Endothelial cell (in vitro differentiated cells): ENCODE measurements at regions not wholly inside any gene's neighbourhood (a gene's known extent, or its start where the extent isn't known, plus 50 kb on each side); places are given as distances from the start of the nearest gene placed in this dataset.

Experiments used
- DNase-seq: peaks from one replicate; pipeline ENCODE4 v3.0.0; 2021; ENCODE audit warnings: low spot score
- H3K27ac Mint-ChIP-seq: one replicate; pipeline ENCODE4 v1.8.0; 2021; ENCODE audit warnings: mixed read lengths, inconsistent platforms; ENCODE audit not compliant: unreplicated experiment
- H3K27me3 Mint-ChIP-seq: one replicate; pipeline ENCODE4 v1.8.0; 2021; ENCODE audit warnings: mild to moderate bottlenecking, moderate library complexity, mixed read lengths, inconsistent platforms; ENCODE audit not compliant: unreplicated experiment
- H3K36me3 Mint-ChIP-seq: one replicate; pipeline ENCODE4 v1.8.0; 2021; ENCODE audit warnings: mild to moderate bottlenecking, low read depth, mixed read lengths, inconsistent platforms; ENCODE audit not compliant: unreplicated experiment
- H3K4me1 Mint-ChIP-seq: one replicate; pipeline ENCODE4 v1.8.0; 2021; ENCODE audit warnings: mild to moderate bottlenecking, mixed read lengths, inconsistent platforms; ENCODE audit not compliant: unreplicated experiment
- H3K4me3 Mint-ChIP-seq: one replicate; pipeline ENCODE4 v1.8.0; 2021; ENCODE audit warnings: mild to moderate bottlenecking, mixed read lengths, inconsistent platforms; ENCODE audit not compliant: unreplicated experiment
- H3K9me3 Mint-ChIP-seq: one replicate; pipeline ENCODE4 v1.8.0; 2021; ENCODE audit warnings: mixed read lengths, inconsistent platforms; ENCODE audit not compliant: unreplicated experiment
- CTCF ChIP-seq: fragments of 200-600 bp; sonication (generic); IDR thresholded peaks from one replicate; pipeline ENCODE4 v1.5.0; 2021; ENCODE audit warnings: antibody characterized with exemption; ENCODE audit not compliant: unreplicated experiment

- no peak for TF ChIP-seq CTCF
- peaks cover 4% of the 10 kb centered on the region for H3K4me1 Mint-ChIP-seq
- no peak overlapping the region for H3K27ac Mint-ChIP-seq
- H3K27me3 Mint-ChIP-seq, result no peaks in the 10 kb centered on the region
- no peak overlapping the region for H3K4me3 Mint-ChIP-seq
- no peak for DNase-seq
- no peaks in the 10 kb centered on the region for H3K36me3 Mint-ChIP-seq
- no peaks in the 10 kb centered on the region for H3K9me3 Mint-ChIP-seq
Observed at GRCh38 chr4:25538430-25538829, 117.2 kb upstream of the SLC34A2 start.

GRCh38 chr4:25539241-25539640 lies 116.4 kb upstream of the SLC34A2 start:
- no peaks in the 10 kb centered on the region for H3K36me3 Mint-ChIP-seq
- no peak for DNase-seq
- no peak for TF ChIP-seq CTCF

GRCh38 chr4:25540734-25541133 lies 114.9 kb upstream of the SLC34A2 start:
- TF ChIP-seq CTCF, result no peak
- Mint-ChIP-seq H3K36me3 (no peaks in the 10 kb centered on the region), H3K4me3 (no peak overlapping the region), H3K4me1 (peaks cover 4% of the 10 kb centered on the region), H3K27ac (no peak overlapping the region), H3K9me3 (no peaks in the 10 kb centered on the region), H3K27me3 (no peaks in the 10 kb centered on the region)
- no peak for DNase-seq

More at GRCh38 chr4:25539241-25539640, 116.4 kb upstream of the SLC34A2 start:
- no peaks in the 10 kb centered on the region for H3K9me3 Mint-ChIP-seq
- H3K27ac Mint-ChIP-seq, result no peak overlapping the region
- peaks cover 4% of the 10 kb centered on the region for H3K4me1 Mint-ChIP-seq
- no peak overlapping the region for H3K4me3 Mint-ChIP-seq
- no peaks in the 10 kb centered on the region for H3K27me3 Mint-ChIP-seq

- no peak for TF ChIP-seq CTCF
- no peak for DNase-seq
- no peak overlapping the region for H3K4me3 Mint-ChIP-seq
- H3K9me3 Mint-ChIP-seq, result no peaks in the 10 kb centered on the region
- no peaks in the 10 kb centered on the region for H3K36me3 Mint-ChIP-seq
- no peaks in the 10 kb centered on the region for H3K4me1 Mint-ChIP-seq
- H3K27me3 Mint-ChIP-seq, result no peaks in the 10 kb centered on the region
- H3K27ac Mint-ChIP-seq, result no peak overlapping the region
Observed at GRCh38 chr4:25547343-25547742, 108.3 kb upstream of the SLC34A2 start.

- DNase-seq, result no peak
- no peak for TF ChIP-seq CTCF
- no peak overlapping the region for H3K27ac Mint-ChIP-seq
- H3K9me3 Mint-ChIP-seq, result no peaks in the 10 kb centered on the region
- H3K27me3 Mint-ChIP-seq, result peaks cover 2% of the 10 kb centered on the region
- no peaks in the 10 kb centered on the region for H3K36me3 Mint-ChIP-seq
- no peak overlapping the region for H3K4me3 Mint-ChIP-seq
- no peaks in the 10 kb centered on the region for H3K4me1 Mint-ChIP-seq
Observed at GRCh38 chr4:25549413-25549812, 106.2 kb upstream of the SLC34A2 start.
